ENCODE measurements at regions not wholly inside any gene's neighbourhood (a gene's known extent, or its start where the extent isn't known, plus 50 kb on each side); places are given as distances from the start of the nearest gene placed in this dataset.

DNA sequence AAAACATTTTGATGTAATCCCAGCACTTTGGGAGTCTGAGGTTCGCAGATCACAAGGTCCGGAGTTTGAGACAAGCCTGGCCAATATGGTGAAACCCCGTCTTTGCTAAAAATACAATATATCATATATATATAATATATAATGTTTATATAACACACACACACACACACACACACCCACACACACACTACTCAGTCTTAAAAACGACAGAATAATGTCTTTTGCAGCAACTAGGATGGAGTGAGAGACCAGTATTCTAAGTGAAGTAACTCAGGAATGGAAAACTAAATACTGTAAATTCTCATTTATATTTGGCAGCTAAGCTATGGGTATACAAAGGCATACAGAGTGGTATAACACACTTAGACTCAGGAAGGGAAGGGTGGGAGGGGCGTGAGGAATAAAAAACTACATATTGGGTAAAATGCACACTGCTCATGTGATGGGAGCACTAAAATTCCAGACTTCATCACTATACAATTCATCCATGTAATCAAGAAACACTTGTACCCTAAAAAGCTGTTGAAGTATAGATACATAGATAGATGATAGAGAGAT lies 231.2 kb upstream of the SEMA3A start:
- Histone ChIP-seq H3K27me3 (ENCODE audit: insufficient read depth, low read length, poor library complexity, severe bottlenecking) (no peaks in the 10 kb centered on the region), H3K36me3 (ENCODE audit: insufficient read depth, low read length) (no peaks in the 10 kb centered on the region), H3K4me2 (ENCODE audit: low read depth, low read length, poor library complexity, severe bottlenecking) (no peak overlapping the region), H3K4me1 (ENCODE audit: insufficient read depth, low read length, poor library complexity, severe bottlenecking) (no peaks in the 10 kb centered on the region), H3K79me2 (ENCODE audit: insufficient read depth, low read length) (no peaks in the 10 kb centered on the region), H3K9ac (ENCODE audit: low read depth, low read length, poor library complexity, severe bottlenecking) (no peak overlapping the region), H2AFZ (ENCODE audit: low read length) (no peak overlapping the region), H3K9me3 (ENCODE audit: insufficient read depth, low read depth, low read length) (no peaks in the 10 kb centered on the region), H3K9me2 (replicated peaks; ENCODE audit: low read depth, low read length) (no peaks in the 10 kb centered on the region), H3K4me3 (ENCODE audit: low read length, poor library complexity, severe bottlenecking) (no peak overlapping the region), H4K20me1 (ENCODE audit: insufficient read depth, low read length, poor library complexity, severe bottlenecking) (no peaks in the 10 kb centered on the region), H3F3A (ENCODE audit: low read depth) (no peaks in the 10 kb centered on the region)
- no peak for TF ChIP-seq EZH2phosphoT487 (IDR thresholded peaks at IDR 0.05; ENCODE audit: borderline replicate concordance)
- TF ChIP-seq, protein P1, sequence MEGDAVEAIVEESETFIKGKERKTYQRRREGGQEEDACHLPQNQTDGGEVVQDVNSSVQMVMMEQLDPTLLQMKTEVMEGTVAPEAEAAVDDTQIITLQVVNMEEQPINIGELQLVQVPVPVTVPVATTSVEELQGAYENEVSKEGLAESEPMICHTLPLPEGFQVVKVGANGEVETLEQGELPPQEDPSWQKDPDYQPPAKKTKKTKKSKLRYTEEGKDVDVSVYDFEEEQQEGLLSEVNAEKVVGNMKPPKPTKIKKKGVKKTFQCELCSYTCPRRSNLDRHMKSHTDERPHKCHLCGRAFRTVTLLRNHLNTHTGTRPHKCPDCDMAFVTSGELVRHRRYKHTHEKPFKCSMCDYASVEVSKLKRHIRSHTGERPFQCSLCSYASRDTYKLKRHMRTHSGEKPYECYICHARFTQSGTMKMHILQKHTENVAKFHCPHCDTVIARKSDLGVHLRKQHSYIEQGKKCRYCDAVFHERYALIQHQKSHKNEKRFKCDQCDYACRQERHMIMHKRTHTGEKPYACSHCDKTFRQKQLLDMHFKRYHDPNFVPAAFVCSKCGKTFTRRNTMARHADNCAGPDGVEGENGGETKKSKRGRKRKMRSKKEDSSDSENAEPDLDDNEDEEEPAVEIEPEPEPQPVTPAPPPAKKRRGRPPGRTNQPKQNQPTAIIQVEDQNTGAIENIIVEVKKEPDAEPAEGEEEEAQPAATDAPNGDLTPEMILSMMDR (conservative IDR thresholded peaks at IDR 0.05; ENCODE audit: low read length): no peak

DNA sequence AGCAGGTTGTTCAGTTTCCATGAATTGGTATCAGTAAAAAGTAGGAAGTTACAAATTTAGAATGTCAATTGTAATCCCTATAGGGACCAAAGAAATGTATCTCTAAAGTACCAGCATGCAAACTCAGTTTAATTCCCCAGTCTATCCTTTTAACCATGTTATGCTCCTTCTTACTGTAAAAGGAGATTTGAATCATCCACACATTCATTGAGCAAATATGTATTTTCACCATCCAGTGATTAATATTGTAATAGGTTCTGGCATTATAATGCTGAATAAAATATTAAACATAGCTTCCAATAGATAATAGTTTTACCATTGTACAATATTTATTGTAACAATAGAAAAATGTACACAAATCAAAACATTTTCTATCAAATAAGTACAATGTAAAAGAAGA lies 228.2 kb upstream of the SEMA3A start:
- Histone ChIP-seq H3F3A (ENCODE audit: low read depth) (no peaks in the 10 kb centered on the region), H3K9me3 (ENCODE audit: insufficient read depth, low read depth, low read length) (no peaks in the 10 kb centered on the region), H3K9me2 (replicated peaks; ENCODE audit: low read depth, low read length) (no peaks in the 10 kb centered on the region), H4K20me1 (ENCODE audit: insufficient read depth, low read length, poor library complexity, severe bottlenecking) (no peaks in the 10 kb centered on the region), H3K79me2 (ENCODE audit: insufficient read depth, low read length) (no peaks in the 10 kb centered on the region), H3K4me3 (ENCODE audit: low read length, poor library complexity, severe bottlenecking) (no peak overlapping the region), H3K4me1 (ENCODE audit: insufficient read depth, low read length, poor library complexity, severe bottlenecking) (no peaks in the 10 kb centered on the region), H3K4me2 (ENCODE audit: low read depth, low read length, poor library complexity, severe bottlenecking) (no peak overlapping the region), H2AFZ (ENCODE audit: low read length) (no peak overlapping the region), H3K27me3 (ENCODE audit: insufficient read depth, low read length, poor library complexity, severe bottlenecking) (no peaks in the 10 kb centered on the region), H3K36me3 (ENCODE audit: insufficient read depth, low read length) (no peaks in the 10 kb centered on the region), H3K9ac (ENCODE audit: low read depth, low read length, poor library complexity, severe bottlenecking) (no peak overlapping the region)
- no peak for TF ChIP-seq EZH2phosphoT487 (IDR thresholded peaks at IDR 0.05; ENCODE audit: borderline replicate concordance)
- TF ChIP-seq, protein P1 (conservative IDR thresholded peaks at IDR 0.05; ENCODE audit: low read length): no peak

DNA sequence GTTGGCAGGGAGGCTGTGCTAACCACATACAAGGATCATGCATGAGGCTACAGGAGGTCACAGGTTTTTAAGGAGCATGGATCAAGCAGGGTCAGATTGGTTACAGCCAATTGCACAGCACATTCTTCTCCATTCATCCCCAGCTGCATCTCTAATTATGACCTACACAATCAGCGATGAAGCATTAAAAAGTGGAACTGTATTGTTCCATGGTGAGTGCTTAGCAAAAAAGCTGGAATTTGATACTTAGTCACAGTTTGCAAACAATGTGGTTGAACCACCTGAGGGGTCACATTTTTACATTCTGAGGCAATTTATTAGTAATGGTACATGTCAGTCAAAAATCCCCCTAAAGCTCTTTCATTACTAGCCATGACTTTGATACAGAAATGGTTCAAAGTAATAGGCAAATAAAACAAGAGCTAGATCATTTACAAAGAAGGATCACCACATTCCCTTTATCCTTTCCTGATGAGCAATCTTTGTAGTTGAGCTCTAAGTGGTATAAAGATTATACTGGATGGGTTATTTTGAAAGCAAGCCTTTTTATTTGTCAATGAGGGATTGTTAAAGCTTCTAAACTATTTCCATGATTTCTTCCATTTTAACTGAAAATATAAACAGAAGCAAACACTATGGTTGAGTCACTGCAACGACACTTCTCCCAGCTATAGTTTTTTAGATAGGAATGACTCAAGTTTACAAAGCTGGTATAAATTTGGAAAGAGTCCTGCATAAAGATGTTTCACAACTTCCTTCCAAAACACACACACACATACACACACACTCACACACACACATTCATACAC lies 217.8 kb upstream of the SEMA3A start:
- Histone ChIP-seq H4K20me1 (ENCODE audit: insufficient read depth, low read length, poor library complexity, severe bottlenecking) (no peaks in the 10 kb centered on the region), H3K36me3 (ENCODE audit: insufficient read depth, low read length) (no peaks in the 10 kb centered on the region), H3K4me2 (ENCODE audit: low read depth, low read length, poor library complexity, severe bottlenecking) (no peak overlapping the region), H3K9me2 (replicated peaks; ENCODE audit: low read depth, low read length) (no peaks in the 10 kb centered on the region), H3K27me3 (ENCODE audit: insufficient read depth, low read length, poor library complexity, severe bottlenecking) (no peaks in the 10 kb centered on the region), H2AFZ (ENCODE audit: low read length) (no peak overlapping the region), H3K79me2 (ENCODE audit: insufficient read depth, low read length) (no peaks in the 10 kb centered on the region), H3K4me1 (ENCODE audit: insufficient read depth, low read length, poor library complexity, severe bottlenecking) (no peaks in the 10 kb centered on the region), H3F3A (ENCODE audit: low read depth) (no peaks in the 10 kb centered on the region), H3K9ac (ENCODE audit: low read depth, low read length, poor library complexity, severe bottlenecking) (no peak overlapping the region), H3K9me3 (ENCODE audit: insufficient read depth, low read depth, low read length) (no peaks in the 10 kb centered on the region), H3K4me3 (ENCODE audit: low read length, poor library complexity, severe bottlenecking) (no peak overlapping the region)
- no peak for TF ChIP-seq EZH2phosphoT487 (IDR thresholded peaks at IDR 0.05; ENCODE audit: borderline replicate concordance)
- TF ChIP-seq, protein P1 (conservative IDR thresholded peaks at IDR 0.05; ENCODE audit: low read length): no peak

Measured in Loucy (cell line).